Gastroesophageal sphincter (tissue), 3 donors: ENCODE measurements at regions not wholly inside any gene's neighbourhood (a gene's known extent, or its start where the extent isn't known, plus 50 kb on each side); places are given as distances from the start of the nearest gene placed in this dataset.

Source experiments
- EP300 ChIP-seq: sonication (generic); formaldehyde crosslinking; IDR thresholded peaks from one replicate; pipeline ENCODE4 v1.6.1; 2017; ENCODE audit warnings: antibody characterized with exemption, mild to moderate bottlenecking
- POLR2A ChIP-seq, 2 donors: fragments of 450-650 bp; IDR thresholded peaks; one replicate each; pipeline ENCODE4 v1.6.1; 2017; ENCODE audit warnings: antibody characterized with exemption in 2 of 2, mild to moderate bottlenecking in 2 of 2, moderate library complexity in 1 of 2
- POLR2AphosphoS5 ChIP-seq: sonication (generic); formaldehyde crosslinking; IDR thresholded peaks from one replicate; pipeline ENCODE4 v1.6.1; 2017; ENCODE audit warnings: antibody characterized with exemption
- TF ChIP-seq, protein P1 (sequence below), 4 experiments: fragments of 200-600 bp in 2 of 4; fragments of 450-650 bp in 2 of 4; sonication (generic) in 1 of 4; IDR thresholded peaks; one replicate each; pipeline ENCODE4 v1.5.1; 2017 to 2019; ENCODE audit warnings: antibody characterized with exemption in 4 of 4, mild to moderate bottlenecking in 2 of 4, moderate library complexity in 2 of 4

GRCh38 chr13:37345391-37345790 is 239.9 kb upstream of the CSNK1A1L start:
- TF ChIP-seq POLR2A (IDR thresholded peaks at IDR 0.05) (no peak), EP300 (no peak), POLR2AphosphoS5 (no peak)
- TF ChIP-seq, protein P1, sequence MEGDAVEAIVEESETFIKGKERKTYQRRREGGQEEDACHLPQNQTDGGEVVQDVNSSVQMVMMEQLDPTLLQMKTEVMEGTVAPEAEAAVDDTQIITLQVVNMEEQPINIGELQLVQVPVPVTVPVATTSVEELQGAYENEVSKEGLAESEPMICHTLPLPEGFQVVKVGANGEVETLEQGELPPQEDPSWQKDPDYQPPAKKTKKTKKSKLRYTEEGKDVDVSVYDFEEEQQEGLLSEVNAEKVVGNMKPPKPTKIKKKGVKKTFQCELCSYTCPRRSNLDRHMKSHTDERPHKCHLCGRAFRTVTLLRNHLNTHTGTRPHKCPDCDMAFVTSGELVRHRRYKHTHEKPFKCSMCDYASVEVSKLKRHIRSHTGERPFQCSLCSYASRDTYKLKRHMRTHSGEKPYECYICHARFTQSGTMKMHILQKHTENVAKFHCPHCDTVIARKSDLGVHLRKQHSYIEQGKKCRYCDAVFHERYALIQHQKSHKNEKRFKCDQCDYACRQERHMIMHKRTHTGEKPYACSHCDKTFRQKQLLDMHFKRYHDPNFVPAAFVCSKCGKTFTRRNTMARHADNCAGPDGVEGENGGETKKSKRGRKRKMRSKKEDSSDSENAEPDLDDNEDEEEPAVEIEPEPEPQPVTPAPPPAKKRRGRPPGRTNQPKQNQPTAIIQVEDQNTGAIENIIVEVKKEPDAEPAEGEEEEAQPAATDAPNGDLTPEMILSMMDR (IDR thresholded peaks at IDR 0.05): no peak
